Coronary artery (tissue), 2 donors: ENCODE measurements at regions not wholly inside any gene's neighbourhood (a gene's known extent, or its start where the extent isn't known, plus 50 kb on each side); places are given as distances from the start of the nearest gene placed in this dataset.

Source experiments
- DNase-seq: peaks from one replicate; pipeline ENCODE4 v3.0.0-alpha.2; 2017; ENCODE audit warnings: low spot score
- H3K27ac ChIP-seq, 2 donors: fragments of 200-600 bp; sonication (generic); one replicate each; pipeline ENCODE4 v1.5.1; 2016 to 2019
- H3K4me3 ChIP-seq: fragments of 200-600 bp; sonication (generic); 2 replicates; pipeline ENCODE4 v1.5.1; 2016; ENCODE audit warnings: mild to moderate bottlenecking, moderate library complexity
- CTCF ChIP-seq: fragments of 200-600 bp; sonication (generic); IDR thresholded peaks from one replicate; pipeline ENCODE4 v1.5.1; 2019; ENCODE audit warnings: antibody characterized with exemption

- Histone ChIP-seq H3K27ac (no peak overlapping the region), H3K4me3 (no peak overlapping the region)
- no peak for TF ChIP-seq CTCF
- no peak for DNase-seq
These were observed 305.5 kb upstream of the PKN2 start for GRCh38 chr1:88378560-88378959.

- TF ChIP-seq CTCF: no peak
- Histone ChIP-seq H3K27ac (no peak overlapping the region), H3K4me3 (no peak overlapping the region)
- no peak for DNase-seq
These were observed 289.1 kb upstream of the PKN2 start for GRCh38 chr1:88394958-88395357.

GRCh38 chr1:88398338-88398737 is 285.7 kb upstream of the PKN2 start:
- H3K27ac ChIP-seq: no peak overlapping the region
- no peak for DNase-seq
- no peak overlapping the region for H3K4me3 ChIP-seq
- TF ChIP-seq CTCF: no peak

GRCh38 chr1:88399690-88400089 is 284.4 kb upstream of the PKN2 start:
- Histone ChIP-seq H3K4me3 (no peak overlapping the region), H3K27ac (no peak overlapping the region)
- no peak for TF ChIP-seq CTCF
- DNase-seq: no peak

- no peak for DNase-seq
- TF ChIP-seq CTCF: no peak
- H3K27ac ChIP-seq: no peak overlapping the region
- H3K4me3 ChIP-seq: no peak overlapping the region
These were observed 282.8 kb upstream of the PKN2 start for GRCh38 chr1:88401313-88401712.

GRCh38 chr1:88404582-88404981 is 279.5 kb upstream of the PKN2 start:
- DNase-seq: no peak
- H3K27ac ChIP-seq: no peak overlapping the region
- no peak for TF ChIP-seq CTCF
- H3K4me3 ChIP-seq: no peak overlapping the region

GRCh38 chr1:88407248-88407647 is 276.8 kb upstream of the PKN2 start:
- TF ChIP-seq CTCF: no peak
- Histone ChIP-seq H3K27ac (no peak overlapping the region), H3K4me3 (no peak overlapping the region)
- DNase-seq: no peak
